Thyroid gland (tissue), 4 donors: ENCODE measurements at regions not wholly inside any gene's neighbourhood (a gene's known extent, or its start where the extent isn't known, plus 50 kb on each side); places are given as distances from the start of the nearest gene placed in this dataset.

Experiments used
- DNase-seq, 2 donors: peaks; one replicate each; pipeline ENCODE4 v3.0.0-alpha.2; 2019
- H3K27ac ChIP-seq, 3 donors: fragments of 200-600 bp; sonication (generic); 1 replicate in 2 of 3; 2 replicates in 1 of 3; pipeline ENCODE4 v1.5.1; 2016 to 2019; ENCODE audit warnings: mild to moderate bottlenecking in 1 of 3, moderate library complexity in 1 of 3
- H3K27me3 ChIP-seq: fragments of 200-600 bp; sonication (generic); one replicate; pipeline ENCODE4 v1.5.1; 2019
- H3K36me3 ChIP-seq, 2 donors: fragments of 200-600 bp; sonication (generic); one replicate each; pipeline ENCODE4 v1.5.1; 2016 to 2019
- H3K4me1 ChIP-seq, 2 donors: fragments of 200-600 bp; sonication (generic); one replicate each; pipeline ENCODE4 v1.5.1; 2017 to 2019
- H3K4me3 ChIP-seq, 3 donors: fragments of 200-600 bp; sonication (generic); replicated peaks in 1 of 3; 1 replicate in 2 of 3; 2 replicates in 1 of 3; pipeline ENCODE4 v1.5.1; 2016; ENCODE audit warnings: mild to moderate bottlenecking in 1 of 3
- H3K9me3 ChIP-seq: fragments of 200-600 bp; sonication (generic); one replicate; pipeline ENCODE4 v1.5.1; 2017
- POLR2A ChIP-seq, 2 donors: fragments of 450-650 bp; IDR thresholded peaks; one replicate each; pipeline ENCODE4 v1.6.1; 2017; ENCODE audit warnings: antibody characterized with exemption in 2 of 2, mild to moderate bottlenecking in 2 of 2, moderate library complexity in 1 of 2
- WGBS, 2 donors: methylation state at CpG; one replicate each; pipeline ENCODE4 v1.1.5; 2017; 5-methylcytosine and 5-hydroxymethylcytosine counted together
- intact Hi-C: fragments of 100-400 bp; cut with DNase I; formaldehyde crosslinking; loops from one replicate; pipeline ENCODE4 v1.15.1; 2023
- TF ChIP-seq, protein P1 (sequence below), 6 experiments: fragments of 200-600 bp in 3 of 6; fragments of 450-650 bp in 3 of 6; sonication (generic) in 3 of 6; IDR thresholded peaks; one replicate each; pipeline ENCODE4 v1.5.1; 2016 to 2019; ENCODE audit warnings: antibody characterized with exemption in 6 of 6, mild to moderate bottlenecking in 2 of 6, inconsistent platforms in 1 of 6, moderate library complexity in 1 of 6

DNA sequence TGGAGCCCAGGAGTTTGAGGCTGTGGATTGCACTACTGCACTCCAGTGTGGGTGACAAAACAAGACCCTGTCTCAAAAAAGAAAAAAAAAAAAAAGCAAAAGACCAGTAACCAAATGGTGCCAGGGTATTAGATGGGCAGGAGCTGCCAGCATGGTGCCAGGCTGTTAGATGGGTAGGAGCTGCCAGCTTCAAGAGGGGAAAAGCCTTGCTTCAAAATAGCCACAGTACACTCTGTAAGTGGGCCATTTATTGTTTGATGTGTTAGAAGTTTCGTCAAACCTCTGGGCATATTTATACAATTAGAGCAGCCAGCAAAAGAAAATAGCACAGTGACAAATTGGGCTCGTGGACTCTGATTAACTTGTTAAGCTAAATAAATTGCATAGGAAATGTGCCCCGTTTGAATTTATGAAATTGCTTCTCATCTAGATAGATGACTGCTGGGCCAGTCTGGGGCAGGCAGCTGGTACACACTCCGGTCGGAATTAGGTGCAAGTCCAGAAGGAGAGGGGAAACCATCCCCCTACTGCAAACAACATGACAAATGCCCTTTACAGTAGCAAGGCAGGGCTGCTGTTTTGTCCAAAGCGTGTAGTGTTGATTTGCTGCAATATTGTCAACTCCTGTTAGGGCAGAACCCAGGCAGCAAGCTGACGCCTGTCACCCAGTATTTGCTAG lies 126.3 kb upstream of the IRX3 start:
- TF ChIP-seq, protein P1, sequence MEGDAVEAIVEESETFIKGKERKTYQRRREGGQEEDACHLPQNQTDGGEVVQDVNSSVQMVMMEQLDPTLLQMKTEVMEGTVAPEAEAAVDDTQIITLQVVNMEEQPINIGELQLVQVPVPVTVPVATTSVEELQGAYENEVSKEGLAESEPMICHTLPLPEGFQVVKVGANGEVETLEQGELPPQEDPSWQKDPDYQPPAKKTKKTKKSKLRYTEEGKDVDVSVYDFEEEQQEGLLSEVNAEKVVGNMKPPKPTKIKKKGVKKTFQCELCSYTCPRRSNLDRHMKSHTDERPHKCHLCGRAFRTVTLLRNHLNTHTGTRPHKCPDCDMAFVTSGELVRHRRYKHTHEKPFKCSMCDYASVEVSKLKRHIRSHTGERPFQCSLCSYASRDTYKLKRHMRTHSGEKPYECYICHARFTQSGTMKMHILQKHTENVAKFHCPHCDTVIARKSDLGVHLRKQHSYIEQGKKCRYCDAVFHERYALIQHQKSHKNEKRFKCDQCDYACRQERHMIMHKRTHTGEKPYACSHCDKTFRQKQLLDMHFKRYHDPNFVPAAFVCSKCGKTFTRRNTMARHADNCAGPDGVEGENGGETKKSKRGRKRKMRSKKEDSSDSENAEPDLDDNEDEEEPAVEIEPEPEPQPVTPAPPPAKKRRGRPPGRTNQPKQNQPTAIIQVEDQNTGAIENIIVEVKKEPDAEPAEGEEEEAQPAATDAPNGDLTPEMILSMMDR (IDR thresholded peaks at IDR 0.05) = no peak
- no peak for TF ChIP-seq POLR2A (IDR thresholded peaks at IDR 0.05)
- no peak for DNase-seq
- no peak overlapping the region for H3K27ac ChIP-seq
- intact Hi-C loops = no loop called here
- no peaks in the 10 kb centered on the region for H3K36me3 ChIP-seq
- peaks cover 0 to 10% of the 10 kb centered on the region in 2 donors for H3K4me1 ChIP-seq
- no peaks in the 10 kb centered on the region for H3K27me3 ChIP-seq
- WGBS, 2 donors = 70 to 84% methylated on average over 7 of the region's 7 CpGs
- H3K9me3 ChIP-seq = no peaks in the 10 kb centered on the region
- H3K4me3 ChIP-seq = no peak overlapping the region

DNA sequence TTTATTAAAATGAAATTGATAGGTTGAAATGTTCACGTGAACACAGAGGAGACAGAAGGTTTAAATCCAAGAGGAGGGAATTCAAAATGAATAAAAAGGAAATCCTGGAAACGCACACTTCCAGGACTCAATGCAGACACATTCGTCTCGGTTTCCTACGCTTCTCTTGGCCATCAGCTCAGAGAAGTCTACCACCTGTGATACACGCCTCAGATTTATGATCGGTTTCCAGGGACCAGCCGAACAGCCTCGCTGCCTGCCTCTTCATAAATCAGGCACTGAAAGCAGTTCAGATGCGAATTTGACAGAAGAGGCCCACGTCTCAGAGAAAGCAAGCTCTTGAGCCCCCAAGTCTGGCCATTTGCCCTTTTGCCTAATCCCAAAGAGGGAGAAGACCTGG lies 125.5 kb upstream of the IRX3 start:
- no peak overlapping the region for H3K4me3 ChIP-seq
- intact Hi-C loops = no loop called here

DNA sequence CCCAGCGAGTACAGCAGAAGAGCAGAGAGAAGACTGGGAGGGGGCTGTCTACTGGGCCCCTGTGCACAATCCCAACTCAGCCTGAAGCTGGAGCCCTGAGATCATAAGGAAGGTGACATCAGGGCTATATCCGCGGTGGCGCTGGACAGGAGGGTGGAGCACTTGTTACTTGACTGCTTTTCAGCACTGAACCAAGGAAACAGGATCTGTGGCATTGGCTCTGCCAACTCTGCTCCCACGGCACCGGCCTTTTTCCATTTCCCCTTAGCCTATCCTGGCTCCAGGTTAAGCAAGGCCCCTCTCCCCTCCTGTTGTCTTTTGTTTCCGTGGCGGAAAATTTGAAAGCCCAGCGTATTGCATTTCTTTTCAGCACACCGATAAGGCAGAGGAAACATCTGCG lies 125.0 kb upstream of the IRX3 start:
- intact Hi-C loops = no loop called here
- H3K9me3 ChIP-seq = no peaks in the 10 kb centered on the region
- no peak overlapping the region for H3K4me3 ChIP-seq
- no peak overlapping the region for H3K27ac ChIP-seq
- 38 to 53% methylated on average over 11 of the region's 11 CpGs for WGBS, 2 donors
- no peak for TF ChIP-seq POLR2A (IDR thresholded peaks at IDR 0.05)
- TF ChIP-seq, protein P1 (IDR thresholded peaks at IDR 0.05) = no peak
- no peaks in the 10 kb centered on the region for H3K36me3 ChIP-seq
- peak; percentile 18 to 27 for DNase-seq
- H3K4me1 ChIP-seq = no peaks in the 10 kb centered on the region
- no peaks in the 10 kb centered on the region for H3K27me3 ChIP-seq

More for the DNA sequence above, 125.5 kb upstream of the IRX3 start:
- Histone ChIP-seq H3K36me3 (no peaks in the 10 kb centered on the region), H3K27ac (no peak overlapping the region), H3K9me3 (no peaks in the 10 kb centered on the region), H3K4me1 (peaks cover 0 to 2% of the 10 kb centered on the region in 2 donors), H3K27me3 (no peaks in the 10 kb centered on the region)
- TF ChIP-seq, protein P1 (IDR thresholded peaks at IDR 0.05) = no peak
- no peak for TF ChIP-seq POLR2A (IDR thresholded peaks at IDR 0.05)
- no peak for DNase-seq
- WGBS, 2 donors = 54 to 64% methylated on average over 11 of the region's 11 CpGs

DNA sequence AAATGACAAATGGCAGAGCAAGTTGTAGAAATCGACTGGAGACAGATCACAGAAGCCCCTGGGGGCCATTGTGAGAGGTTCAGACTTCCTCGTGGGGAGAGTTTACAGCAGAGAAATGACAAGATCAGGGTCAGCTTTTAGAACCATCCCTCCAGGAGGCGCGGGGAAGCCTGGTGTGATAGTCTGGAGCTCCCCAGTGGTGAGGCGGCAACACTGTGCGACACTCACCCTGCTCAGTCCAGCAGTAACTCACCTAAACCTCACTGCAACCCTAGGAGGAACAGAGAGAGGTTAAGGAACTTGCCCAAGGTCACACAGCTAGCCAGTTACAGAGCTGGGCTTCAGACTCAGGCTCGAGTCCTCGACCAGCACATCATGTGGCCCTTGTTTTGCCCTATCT lies 123.4 kb upstream of the IRX3 start:
- 85 to 87% methylated on average over 8 of the region's 8 CpGs for WGBS, 2 donors

DNA sequence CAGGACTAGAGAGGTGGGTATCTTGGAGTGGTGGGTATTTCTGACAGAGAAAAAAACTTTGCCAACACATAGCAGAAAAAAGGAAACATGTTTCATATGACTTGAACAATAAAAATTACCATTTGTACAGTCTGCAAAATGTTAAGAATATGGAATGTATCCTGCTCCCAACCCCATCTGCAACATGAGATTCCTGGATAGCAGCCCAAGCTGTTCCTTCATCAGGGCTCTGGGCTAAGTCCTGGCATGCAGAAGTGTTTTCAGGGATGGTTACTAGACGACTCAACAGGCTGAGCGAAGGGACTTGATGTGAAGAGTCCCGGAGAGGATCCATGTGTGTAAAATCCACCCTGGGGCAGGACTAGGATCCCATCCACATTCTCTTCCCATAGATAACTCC lies 121.0 kb upstream of the IRX3 start:
- DNase-seq = no peak
- Histone ChIP-seq H3K4me3 (no peak overlapping the region), H3K27me3 (no peaks in the 10 kb centered on the region), H3K36me3 (no peaks in the 10 kb centered on the region), H3K27ac (no peak overlapping the region), H3K4me1 (no peaks in the 10 kb centered on the region), H3K9me3 (no peaks in the 10 kb centered on the region)
- TF ChIP-seq, protein P1 (IDR thresholded peaks at IDR 0.05) = no peak
- TF ChIP-seq POLR2A (IDR thresholded peaks at IDR 0.05) = no peak
- intact Hi-C loops = no loop called here
- WGBS, 2 donors = 43 to 48% methylated on average over 3 of the region's 3 CpGs

More for the DNA sequence above, 123.4 kb upstream of the IRX3 start:
- H3K36me3 ChIP-seq = no peaks in the 10 kb centered on the region
- H3K27ac ChIP-seq = no peak overlapping the region
- TF ChIP-seq, protein P1 (IDR thresholded peaks at IDR 0.05) = no peak
- no peak for TF ChIP-seq POLR2A (IDR thresholded peaks at IDR 0.05)
- H3K27me3 ChIP-seq = no peaks in the 10 kb centered on the region
- intact Hi-C loops = no loop called here
- no peak overlapping the region for H3K4me3 ChIP-seq
- no peak for DNase-seq
- H3K4me1 ChIP-seq = no peaks in the 10 kb centered on the region
- H3K9me3 ChIP-seq = no peaks in the 10 kb centered on the region
